Fibroblast of pulmonary artery (primary cell): ENCODE measurements at regions not wholly inside any gene's neighbourhood (a gene's known extent, or its start where the extent isn't known, plus 50 kb on each side); places are given as distances from the start of the nearest gene placed in this dataset.

Experiments used
- DNase-seq: peaks from one replicate; pipeline ENCODE4 v3.0.0-alpha.2; 2010; ENCODE audit warnings: low read depth
- H3K4me3 ChIP-seq: replicated peaks from 2 replicates; pipeline ENCODE4 v1.5.1; 2011; ENCODE audit warnings: low read depth, mild to moderate bottlenecking, control low read depth, low read length, moderate library complexity
- CTCF ChIP-seq: IDR thresholded peaks from 2 replicates; pipeline ENCODE4 v1.5.1; 2011; ENCODE audit warnings: mild to moderate bottlenecking, control low read depth, low read length, inconsistent platforms; ENCODE audit errors: missing control alignments

- DNase-seq, result no peak
- H3K4me3 ChIP-seq, result no peak overlapping the region
- no peak for TF ChIP-seq CTCF
These were observed 123.8 kb upstream of the LMO4 start for GRCh38 chr1:87204921-87205320.

GRCh38 chr1:87206044-87206831 lies 122.4 kb upstream of the LMO4 start:
- no peak overlapping the region for H3K4me3 ChIP-seq
- TF ChIP-seq CTCF, result no peak
- DNase-seq, result no peak

GRCh38 chr1:87208080-87208479 lies 120.6 kb upstream of the LMO4 start:
- no peak overlapping the region for H3K4me3 ChIP-seq
- no peak for TF ChIP-seq CTCF
- DNase-seq, result no peak

- DNase-seq, result peak; percentile 10
- H3K4me3 ChIP-seq, result no peak overlapping the region
These were observed 119.7 kb upstream of the LMO4 start for GRCh38 chr1:87208931-87209330.

GRCh38 chr1:87210151-87210550 lies 118.5 kb upstream of the LMO4 start:
- no peak overlapping the region for H3K4me3 ChIP-seq
- DNase-seq, result no peak
- TF ChIP-seq CTCF, result no peak

More at GRCh38 chr1:87208931-87209330, 119.7 kb upstream of the LMO4 start:
- no peak for TF ChIP-seq CTCF

GRCh38 chr1:87212431-87213134 lies 116.1 kb upstream of the LMO4 start:
- no peak for DNase-seq
- no peak for TF ChIP-seq CTCF
- no peak overlapping the region for H3K4me3 ChIP-seq
